ENCODE measurements at regions not wholly inside any gene's neighbourhood (a gene's known extent, or its start where the extent isn't known, plus 50 kb on each side); places are given as distances from the start of the nearest gene placed in this dataset.

DNA sequence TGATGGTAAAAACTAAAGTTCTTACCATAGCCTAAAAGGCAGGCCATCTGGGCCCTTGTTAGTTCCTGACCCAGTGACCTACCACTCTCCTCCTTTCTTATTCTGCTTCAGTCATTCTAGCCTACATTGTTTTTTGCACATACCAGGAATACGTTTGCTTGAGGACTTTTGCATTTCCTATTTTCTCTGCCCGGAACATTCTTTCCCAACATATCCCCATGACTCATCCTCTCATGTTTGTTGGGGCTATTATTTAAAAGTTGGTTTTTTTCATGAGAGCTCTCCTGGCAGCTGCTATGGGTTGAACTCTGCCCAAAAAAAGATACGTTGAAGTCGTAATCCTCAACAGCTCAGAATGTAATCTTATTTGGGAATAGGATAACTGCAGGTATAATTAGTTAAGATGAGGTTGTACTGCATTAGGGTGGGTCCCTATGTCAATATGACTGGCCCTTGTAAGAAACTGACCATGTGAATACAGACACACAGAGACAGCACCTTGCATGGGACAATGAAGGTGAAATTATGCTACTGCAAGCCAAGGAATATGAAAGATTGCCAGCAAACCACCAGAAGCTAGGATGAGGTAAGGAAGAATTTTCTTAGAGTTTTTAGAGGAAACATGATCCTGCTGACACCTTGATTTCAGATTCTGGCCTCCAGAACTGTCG, 138.3 kb upstream of the PDHA2 start:
- ATAC-seq = no peak
- CTCF ChIA-PET = no interaction called here
- no peak for FAIRE-seq

DNA sequence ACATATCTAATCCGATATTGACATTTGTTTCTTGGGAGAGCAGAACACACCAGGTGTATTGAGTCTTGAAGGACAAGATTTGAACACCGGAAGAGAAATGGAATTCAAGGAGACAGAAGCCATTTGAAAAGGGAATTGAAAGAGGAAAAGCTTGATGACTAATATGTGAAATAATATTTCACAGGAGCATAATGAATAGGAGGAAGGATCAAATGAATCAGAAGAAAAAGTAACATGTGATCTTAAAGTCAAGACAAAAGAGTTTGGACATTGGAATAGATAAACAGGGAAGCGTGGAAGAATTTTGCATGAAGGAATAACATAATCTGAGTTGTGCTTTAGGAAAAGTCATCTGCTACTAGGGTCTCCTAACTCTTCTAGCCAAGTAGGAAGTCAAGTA, 145.5 kb upstream of the PDHA2 start:
- ATAC-seq (no peak), FAIRE-seq (no peak), DNase-seq (ENCODE audit: low read depth in 1 of 2, low spot score in 1 of 2) (no peak)
- Histone ChIP-seq H3K4me3 (no peak overlapping the region), H3K4me1 (no peaks in the 10 kb centered on the region), H3K4me2 (no peak overlapping the region), H3K27ac (no peak overlapping the region), H3K9me3 (no peaks in the 10 kb centered on the region)
- WGBS (ENCODE audit: missing lambda C conversion rate) = 38% methylated on average over 3 of the region's 3 CpGs
- TF ChIP-seq, protein P1, sequence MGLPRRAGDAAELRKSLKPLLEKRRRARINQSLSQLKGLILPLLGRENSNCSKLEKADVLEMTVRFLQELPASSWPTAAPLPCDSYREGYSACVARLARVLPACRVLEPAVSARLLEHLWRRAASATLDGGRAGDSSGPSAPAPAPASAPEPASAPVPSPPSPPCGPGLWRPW (IDR thresholded peaks at IDR 0.05) = no peak
- TF ChIP-seq CEBPB (IDR thresholded peaks at IDR 0.05) (no peak), RFX5 (IDR thresholded peaks at IDR 0.05) (no peak), MAFK (IDR thresholded peaks at IDR 0.05; ENCODE audit: partially characterized antibody) (no peak), GATA3 (IDR thresholded peaks at IDR 0.05; ENCODE audit: borderline replicate concordance) (no peak), JUNB (IDR thresholded peaks at IDR 0.05) (no peak), MYC (IDR thresholded peaks at IDR 0.05; ENCODE audit: borderline replicate concordance, low read length) (no peak), NFE2L2 (conservative IDR thresholded peaks at IDR 0.05; ENCODE audit: low read length) (no peak)
- ChIA-PET POLR2A (no interaction called here), CTCF (no interaction called here)

More for the DNA sequence above, 138.3 kb upstream of the PDHA2 start:
- TF ChIP-seq, protein P2, sequence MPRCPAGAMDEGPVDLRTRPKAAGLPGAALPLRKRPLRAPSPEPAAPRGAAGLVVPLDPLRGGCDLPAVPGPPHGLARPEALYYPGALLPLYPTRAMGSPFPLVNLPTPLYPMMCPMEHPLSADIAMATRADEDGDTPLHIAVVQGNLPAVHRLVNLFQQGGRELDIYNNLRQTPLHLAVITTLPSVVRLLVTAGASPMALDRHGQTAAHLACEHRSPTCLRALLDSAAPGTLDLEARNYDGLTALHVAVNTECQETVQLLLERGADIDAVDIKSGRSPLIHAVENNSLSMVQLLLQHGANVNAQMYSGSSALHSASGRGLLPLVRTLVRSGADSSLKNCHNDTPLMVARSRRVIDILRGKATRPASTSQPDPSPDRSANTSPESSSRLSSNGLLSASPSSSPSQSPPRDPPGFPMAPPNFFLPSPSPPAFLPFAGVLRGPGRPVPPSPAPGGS (IDR thresholded peaks at IDR 0.05) = no peak
- TF ChIP-seq, protein P3, sequence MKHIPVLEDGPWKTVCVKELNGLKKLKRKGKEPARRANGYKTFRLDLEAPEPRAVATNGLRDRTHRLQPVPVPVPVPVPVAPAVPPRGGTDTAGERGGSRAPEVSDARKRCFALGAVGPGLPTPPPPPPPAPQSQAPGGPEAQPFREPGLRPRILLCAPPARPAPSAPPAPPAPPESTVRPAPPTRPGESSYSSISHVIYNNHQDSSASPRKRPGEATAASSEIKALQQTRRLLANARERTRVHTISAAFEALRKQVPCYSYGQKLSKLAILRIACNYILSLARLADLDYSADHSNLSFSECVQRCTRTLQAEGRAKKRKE (CRISPR knock-in tag; IDR thresholded peaks at IDR 0.05; ENCODE audit: low read depth) = no peak
- no peak for TF ChIP-seq FOSL2 (IDR thresholded peaks at IDR 0.05)
- no peak for TF ChIP-seq FOSL2 (CRISPR knock-in tag; IDR thresholded peaks at IDR 0.05)
- TF ChIP-seq ZC3H11A (IDR thresholded peaks at IDR 0.05) = no peak
- TF ChIP-seq PHF8 (IDR thresholded peaks at IDR 0.05; ENCODE audit: borderline replicate concordance, low read depth) = no peak
- no peak for TF ChIP-seq HEYL (CRISPR knock-in tag; IDR thresholded peaks at IDR 0.05)
- no peak for TF ChIP-seq ZFP36 (IDR thresholded peaks at IDR 0.05; ENCODE audit: borderline replicate concordance, partially characterized antibody)
- no peak for TF ChIP-seq HOXB13 (CRISPR knock-in tag; IDR thresholded peaks at IDR 0.05; ENCODE audit: low read depth)
- no peak for TF ChIP-seq CBX2 (IDR thresholded peaks at IDR 0.05; ENCODE audit: borderline replicate concordance, low read depth)
- TF ChIP-seq BHLHE40 (IDR thresholded peaks at IDR 0.05; ENCODE audit: low read depth, low read length) = no peak
- TF ChIP-seq ZNF302 (CRISPR knock-in tag; IDR thresholded peaks at IDR 0.05) = no peak
- TF ChIP-seq, protein P1 (IDR thresholded peaks at IDR 0.05) = no peak
- no peak for TF ChIP-seq POLR2A (IDR thresholded peaks at IDR 0.05; ENCODE audit: low read length)
- TF ChIP-seq EHMT2 (IDR thresholded peaks at IDR 0.05; ENCODE audit: low read depth) = no peak
- TF ChIP-seq, protein P4, sequence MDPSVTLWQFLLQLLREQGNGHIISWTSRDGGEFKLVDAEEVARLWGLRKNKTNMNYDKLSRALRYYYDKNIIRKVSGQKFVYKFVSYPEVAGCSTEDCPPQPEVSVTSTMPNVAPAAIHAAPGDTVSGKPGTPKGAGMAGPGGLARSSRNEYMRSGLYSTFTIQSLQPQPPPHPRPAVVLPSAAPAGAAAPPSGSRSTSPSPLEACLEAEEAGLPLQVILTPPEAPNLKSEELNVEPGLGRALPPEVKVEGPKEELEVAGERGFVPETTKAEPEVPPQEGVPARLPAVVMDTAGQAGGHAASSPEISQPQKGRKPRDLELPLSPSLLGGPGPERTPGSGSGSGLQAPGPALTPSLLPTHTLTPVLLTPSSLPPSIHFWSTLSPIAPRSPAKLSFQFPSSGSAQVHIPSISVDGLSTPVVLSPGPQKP (IDR thresholded peaks at IDR 0.05; ENCODE audit: low read depth, low read length) = no peak
- TF ChIP-seq EHF (CRISPR knock-in tag; IDR thresholded peaks at IDR 0.05) = no peak
- TF ChIP-seq HDAC2 (IDR thresholded peaks at IDR 0.05) = no peak
- no peak for DNase-seq (ENCODE audit: low read depth in 1 of 2, low spot score in 1 of 2)
- H3K4me1 ChIP-seq = no peaks in the 10 kb centered on the region
- POLR2A ChIA-PET = no interaction called here
- H3K9me3 ChIP-seq = no peaks in the 10 kb centered on the region
- no peak overlapping the region for H3K4me2 ChIP-seq
- no peak overlapping the region for H3K4me3 ChIP-seq
- WGBS (ENCODE audit: missing lambda C conversion rate) = 34% methylated on average over 5 of the region's 5 CpGs
- no peak overlapping the region for H3K27ac ChIP-seq
